SIG-M5 (cell line): ENCODE measurements at regions not wholly inside any gene's neighbourhood (a gene's known extent, or its start where the extent isn't known, plus 50 kb on each side); places are given as distances from the start of the nearest gene placed in this dataset.

Experiments used
- DNase-seq: peaks from one replicate; lab custom pipeline; 2025; lab: John Stamatoyannopoulos, UW

DNA sequence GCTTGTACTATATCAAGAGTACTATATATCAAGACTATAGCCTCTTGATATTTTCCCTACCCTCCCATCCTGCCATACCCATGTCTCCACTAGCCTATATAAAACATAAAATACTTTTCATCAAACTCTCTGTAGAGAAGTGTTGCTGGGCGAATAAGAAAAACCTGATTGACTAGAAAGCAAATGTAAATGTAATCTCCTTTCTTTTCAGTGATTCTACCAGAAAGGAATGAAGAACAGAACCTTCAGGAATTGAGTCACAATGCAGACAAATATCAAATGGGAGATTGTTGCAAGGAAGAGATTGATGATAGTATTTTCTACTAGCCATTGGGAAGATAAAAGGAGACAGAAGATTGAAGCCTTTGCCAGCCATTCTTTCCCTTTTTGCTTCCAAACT is 89.2 kb downstream of the KCNRG start:
- DNase-seq = no peak

DNA sequence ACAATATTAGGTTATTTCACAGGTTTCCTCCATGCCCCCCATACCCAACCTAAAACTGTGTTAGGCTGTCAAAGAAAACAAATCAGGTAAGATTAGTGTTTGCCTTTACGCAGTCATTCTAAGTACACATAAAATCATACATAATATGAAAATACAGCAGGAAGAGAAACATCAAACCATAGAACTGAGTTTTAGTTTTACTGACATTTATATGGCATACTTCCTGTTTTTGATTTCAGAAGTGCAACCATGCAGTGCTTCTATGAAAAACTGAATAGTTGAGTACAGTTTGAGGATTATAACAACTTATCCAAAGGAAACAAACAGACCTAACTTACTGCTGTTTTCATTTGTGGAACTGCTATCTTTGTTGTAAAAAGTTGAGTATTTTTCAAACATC is 91.3 kb downstream of the KCNRG start:
- DNase-seq = no peak

DNA sequence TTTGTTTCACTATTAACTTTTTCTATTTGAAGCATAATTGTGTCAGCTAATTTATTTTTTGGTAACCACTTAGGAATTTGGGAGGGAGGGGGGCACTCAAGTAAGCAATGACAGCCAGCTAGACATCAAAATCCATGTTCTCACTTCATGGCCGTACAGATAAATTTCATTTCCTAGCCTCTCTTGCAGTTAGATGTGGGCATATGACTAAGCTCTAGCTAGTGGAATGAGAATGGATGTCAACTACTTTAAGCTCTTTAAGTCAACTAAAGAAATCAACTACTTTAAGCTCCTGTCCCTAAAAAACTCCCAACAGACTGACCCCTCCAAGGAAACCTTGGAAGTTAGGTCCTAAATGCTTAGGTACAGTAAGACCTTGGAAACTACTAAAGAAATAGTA is 92.0 kb downstream of the KCNRG start:
- no peak for DNase-seq

DNA sequence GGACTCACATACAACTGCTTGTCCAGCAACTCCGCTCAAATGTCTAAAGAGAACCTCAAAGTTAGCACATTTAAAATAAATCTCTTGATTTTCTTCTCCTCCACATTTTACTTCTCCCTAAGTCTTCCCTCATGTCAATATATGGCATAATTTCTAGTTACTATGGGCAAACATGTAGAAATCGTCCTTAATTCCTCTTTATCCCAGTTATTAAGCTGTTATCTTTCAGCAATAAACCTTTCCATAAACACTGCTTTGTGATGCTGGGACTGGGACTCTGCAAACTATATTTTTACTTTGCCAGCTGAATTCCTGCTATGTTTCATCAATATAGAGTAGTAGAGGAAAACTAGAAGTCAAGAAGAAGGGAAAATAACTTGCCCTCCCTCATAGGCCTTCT is 99.7 kb downstream of the KCNRG start:
- DNase-seq = no peak

DNA sequence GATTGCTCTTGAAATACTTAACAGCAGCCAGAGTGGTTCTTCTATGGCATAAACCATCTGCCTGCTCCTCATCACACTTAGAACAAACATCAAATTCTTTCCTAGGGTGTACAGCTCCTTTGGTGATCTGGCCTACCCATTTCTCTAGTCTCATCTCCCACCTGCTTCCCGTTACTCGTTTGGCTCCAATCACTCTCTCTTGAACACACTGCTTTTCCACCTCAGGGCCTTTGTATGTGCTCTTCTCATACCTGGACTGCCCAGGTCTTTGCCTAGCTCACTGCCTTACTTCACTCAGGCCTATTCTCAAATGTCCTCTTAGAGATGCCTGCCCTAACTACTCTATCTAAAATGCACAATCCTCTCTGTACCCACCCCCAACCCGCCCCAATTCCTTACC is 100.5 kb downstream of the KCNRG start:
- no peak for DNase-seq

DNA sequence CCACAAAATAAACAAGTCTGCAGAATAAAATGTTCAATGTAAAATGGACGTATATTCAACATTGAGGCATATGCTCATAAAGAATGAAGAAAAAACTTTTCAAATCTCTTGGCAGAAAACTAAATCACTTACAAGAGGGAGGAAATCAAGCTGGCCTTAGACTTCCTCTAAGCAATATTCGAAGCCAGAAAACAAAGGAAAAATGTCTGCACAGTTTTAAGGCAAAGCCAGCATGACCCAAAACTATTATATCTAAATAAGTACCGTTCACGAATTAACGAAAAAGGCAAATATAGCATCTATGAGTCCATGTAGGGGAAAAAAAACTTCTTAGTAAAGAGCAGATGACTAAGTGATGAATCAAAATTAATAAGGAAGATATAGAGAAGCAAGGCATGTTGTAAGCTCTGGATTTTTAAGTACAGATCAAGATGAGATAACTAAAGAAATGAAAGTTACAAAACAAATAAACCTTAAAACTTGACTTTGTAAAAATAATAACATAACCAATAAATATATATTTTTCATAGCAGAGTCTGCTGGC is 101.3 kb downstream of the KCNRG start:
- peak; percentile 7 for DNase-seq

DNA sequence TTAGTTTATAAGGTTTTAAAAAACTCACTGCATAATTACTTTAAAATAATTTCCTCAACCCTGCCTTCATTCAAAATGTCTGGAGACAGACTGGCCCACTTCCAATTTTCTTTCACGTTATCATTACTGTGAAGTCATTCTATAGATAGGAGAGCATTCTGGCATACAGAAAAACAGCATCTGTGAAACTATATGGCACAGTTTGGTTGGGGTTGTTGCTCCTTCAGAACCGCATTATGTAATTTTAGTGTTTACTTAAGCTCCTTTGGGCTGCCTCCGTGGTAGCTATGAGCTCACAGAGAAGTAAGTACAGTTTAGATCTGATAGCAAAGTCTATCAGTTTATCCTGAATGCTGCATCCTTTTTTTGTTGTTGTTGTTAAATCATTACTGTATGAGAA is 104.3 kb downstream of the KCNRG start:
- peak; percentile 33 for DNase-seq

DNA sequence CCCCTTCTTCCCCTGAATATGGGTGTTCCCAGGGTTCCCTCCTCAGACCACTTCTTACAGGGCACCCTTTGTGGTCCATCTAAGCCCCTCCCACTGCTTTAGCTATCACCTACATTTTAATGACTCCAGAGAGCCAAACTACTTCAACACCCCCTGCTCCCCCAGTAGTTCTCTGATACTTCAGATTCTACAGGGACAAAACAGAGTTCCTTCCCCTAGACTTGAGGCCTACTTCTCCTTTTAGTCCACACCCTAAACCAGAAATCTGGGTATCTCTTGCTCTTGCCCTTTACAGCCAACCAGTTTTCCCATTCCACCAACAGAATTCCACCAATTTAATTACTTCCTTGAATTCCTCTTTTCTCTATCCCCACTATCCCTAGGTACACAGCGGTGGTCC is 107.2 kb downstream of the KCNRG start:
- DNase-seq = no peak

DNA sequence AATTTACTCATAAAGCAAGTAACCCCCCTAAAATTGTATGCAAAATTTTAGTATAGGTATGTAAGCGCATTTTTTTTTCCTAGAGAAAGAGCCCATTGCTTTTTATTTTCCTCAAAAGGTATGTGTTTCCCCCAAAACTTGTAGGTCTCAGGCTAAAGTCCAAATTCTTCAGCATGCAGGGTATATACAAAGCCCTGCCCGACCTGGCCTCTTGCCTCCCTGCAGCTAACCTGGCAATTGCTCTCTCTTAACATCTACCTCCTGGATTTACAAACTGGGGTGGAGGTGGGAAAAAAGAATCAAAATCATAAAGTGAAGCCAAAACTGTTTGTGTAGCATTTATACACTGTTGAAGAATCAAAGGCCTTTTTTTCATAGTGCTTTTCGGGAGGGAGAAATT is 107.8 kb downstream of the KCNRG start:
- DNase-seq = no peak

DNA sequence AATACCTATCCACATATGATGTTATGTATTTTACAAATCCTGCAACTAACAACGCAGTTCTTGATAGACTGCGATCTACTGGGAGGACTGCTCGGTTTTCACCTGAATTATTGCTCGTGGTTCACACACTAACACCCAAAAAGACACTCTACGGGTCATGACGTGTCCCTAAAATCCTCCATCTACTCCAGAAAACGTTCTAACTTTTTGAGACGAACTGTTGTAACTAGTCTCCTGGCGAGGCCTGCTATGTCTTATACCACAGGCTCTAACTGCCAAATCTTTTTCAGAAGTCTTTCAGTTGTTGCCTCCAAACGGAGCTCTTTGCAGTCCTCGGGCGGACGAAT is 108.2 kb downstream of the KCNRG start:
- no peak for DNase-seq

DNA sequence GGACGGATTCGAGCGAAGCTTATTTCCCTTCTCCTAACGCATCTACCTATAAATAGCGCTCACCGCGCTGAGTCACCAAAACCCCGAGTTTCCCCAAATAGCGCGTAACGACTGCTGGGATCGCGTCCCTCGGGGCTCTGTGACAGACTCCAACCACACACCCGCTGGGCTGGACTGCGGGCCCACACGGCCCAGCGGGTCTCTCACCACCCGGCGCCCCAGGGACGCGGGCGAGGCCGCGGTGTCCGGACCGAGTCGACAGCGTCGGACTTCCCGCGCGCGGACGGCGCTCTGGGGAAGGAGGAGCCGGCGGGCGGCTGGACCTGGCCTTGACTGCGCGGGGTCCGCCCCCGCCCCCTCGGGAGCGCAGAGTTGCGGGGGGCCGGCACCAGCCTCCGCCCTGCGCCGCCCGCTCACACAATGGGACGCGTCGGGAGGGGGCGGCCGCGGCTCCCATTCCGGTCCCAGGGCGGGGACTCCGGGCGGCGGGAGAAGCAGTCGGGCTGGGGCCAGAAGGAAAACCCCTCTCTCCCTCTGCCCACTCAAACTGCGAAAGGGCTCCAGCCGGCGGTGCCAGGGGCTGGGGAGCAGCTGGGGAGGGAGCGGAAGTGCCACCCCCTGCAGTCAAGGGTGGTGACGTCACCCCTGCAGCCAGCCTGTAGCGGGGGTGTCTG is 108.8 kb downstream of the KCNRG start:
- peak; percentile 79 for DNase-seq

DNA sequence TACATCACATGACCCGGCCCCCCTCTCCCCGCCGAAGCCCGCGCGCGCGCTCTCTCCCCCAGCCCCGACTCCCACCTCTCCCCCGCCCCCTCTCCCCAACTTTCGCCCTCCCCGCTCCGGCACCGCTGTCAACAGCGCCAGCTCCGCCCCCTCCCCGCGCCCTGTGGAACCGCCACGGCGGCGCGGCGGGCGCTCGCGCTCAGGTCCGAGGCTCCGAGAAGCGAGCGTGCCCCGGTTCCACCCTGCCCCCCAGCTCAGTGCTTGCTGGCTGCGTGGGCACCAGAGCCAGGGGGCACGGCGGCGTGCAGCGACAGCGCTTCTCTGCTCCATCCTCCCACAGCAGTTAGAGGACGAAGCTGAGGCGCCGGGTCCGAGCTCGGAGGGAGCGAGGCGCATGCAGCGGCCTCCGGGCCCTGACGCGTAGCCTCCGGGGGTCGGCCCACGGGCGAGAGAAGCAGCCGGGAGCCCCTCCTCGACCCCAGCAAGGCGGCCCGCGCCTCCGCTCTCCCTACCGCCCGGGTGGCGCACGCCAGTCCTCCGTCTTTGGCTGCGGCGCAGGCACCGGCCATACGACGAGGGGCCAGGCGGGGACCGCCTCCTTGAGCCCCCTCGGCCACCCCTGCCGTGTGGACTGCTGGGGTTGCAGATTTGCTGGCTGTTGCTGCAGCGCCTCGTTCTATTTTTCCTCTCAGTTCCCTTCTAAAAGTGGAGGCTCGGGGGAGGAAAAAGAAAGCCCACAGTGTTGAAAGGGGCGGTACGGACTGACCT is 109.5 kb downstream of the KCNRG start:
- DNase-seq = no peak

DNA sequence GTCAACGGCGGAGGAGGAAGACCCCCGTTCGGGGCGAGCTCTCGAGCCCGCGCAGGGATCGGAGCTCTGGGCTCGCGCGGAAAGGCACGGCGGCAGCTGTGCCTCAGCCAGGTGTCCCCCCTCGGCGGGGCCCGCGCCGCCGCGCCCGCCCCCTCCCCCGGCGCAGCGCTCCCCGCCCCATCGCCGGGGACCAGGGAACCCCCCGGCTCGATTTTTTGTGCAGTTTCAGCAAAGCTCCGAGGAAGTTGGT is 110.0 kb downstream of the KCNRG start:
- DNase-seq = no peak

DNA sequence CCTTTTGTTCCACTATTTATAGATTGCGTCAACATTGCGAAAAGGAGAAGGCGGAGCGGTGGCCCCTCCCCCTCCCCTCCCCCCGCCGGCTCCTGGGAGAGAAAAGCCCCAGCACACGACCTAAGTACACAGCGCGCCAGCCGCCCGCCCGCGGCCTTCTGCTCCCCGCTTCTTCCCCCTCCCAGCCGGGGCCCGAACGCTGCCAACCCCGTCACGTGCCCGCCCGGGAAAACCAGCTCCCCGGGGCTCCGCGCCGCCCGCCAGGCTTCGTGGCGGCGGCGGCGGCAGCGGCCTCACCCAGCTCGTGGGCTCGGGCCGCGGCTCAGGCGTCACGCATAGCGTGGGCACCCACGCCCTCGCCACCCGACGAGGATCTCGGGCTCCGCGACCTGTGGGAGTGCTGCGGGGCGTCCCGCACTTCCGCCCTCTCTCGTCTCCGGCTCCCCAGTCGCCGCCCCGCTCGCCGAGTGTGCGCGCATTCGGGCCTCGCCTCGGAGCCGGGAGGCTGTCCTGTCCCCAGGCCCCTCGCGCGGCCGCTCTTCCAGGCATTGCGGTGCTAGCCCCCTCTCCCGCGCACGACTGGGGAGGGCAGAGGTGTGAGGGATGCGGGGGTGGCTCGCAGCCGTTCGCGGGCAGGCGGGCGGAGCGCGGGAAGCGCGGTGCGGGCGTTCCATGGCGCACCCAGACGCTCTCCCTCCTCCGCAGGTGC is 110.5 kb downstream of the KCNRG start:
- peak; percentile 72 for DNase-seq

DNA sequence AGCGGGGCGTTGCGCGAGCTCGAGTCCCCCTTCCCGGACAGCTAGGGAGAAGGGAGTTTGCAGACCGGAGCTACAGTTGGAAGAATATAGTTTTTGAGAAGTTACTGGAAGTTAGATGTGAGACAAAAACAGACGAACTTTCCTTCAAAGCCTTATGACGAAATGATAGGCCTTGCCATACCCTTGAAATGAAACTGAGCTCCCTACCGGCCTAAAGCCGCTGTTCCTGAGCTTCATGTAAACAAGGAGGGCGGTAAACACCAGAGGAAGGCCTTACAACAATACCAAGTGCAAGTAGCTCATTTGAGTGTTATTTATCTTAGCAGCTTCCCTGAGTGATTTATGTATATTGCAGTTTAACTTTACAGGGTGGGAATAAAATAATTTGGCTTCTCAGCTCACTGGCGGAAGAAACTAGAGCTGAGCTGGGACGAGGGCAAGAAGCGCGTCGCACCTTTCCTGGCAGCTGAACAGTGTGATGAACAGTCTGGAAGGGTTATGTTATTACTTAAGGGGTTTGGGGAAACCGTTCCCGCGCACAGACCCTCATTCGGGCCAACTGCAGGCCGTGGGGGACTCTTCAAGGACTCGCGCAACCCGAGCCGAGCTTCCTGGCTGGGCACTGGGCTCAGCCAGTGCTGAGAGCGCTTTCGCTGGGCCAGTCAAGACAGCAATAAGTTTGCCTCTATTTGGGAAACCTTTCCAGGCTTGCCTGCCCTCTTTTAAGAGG is 111.2 kb downstream of the KCNRG start:
- peak; percentile 10 for DNase-seq

DNA sequence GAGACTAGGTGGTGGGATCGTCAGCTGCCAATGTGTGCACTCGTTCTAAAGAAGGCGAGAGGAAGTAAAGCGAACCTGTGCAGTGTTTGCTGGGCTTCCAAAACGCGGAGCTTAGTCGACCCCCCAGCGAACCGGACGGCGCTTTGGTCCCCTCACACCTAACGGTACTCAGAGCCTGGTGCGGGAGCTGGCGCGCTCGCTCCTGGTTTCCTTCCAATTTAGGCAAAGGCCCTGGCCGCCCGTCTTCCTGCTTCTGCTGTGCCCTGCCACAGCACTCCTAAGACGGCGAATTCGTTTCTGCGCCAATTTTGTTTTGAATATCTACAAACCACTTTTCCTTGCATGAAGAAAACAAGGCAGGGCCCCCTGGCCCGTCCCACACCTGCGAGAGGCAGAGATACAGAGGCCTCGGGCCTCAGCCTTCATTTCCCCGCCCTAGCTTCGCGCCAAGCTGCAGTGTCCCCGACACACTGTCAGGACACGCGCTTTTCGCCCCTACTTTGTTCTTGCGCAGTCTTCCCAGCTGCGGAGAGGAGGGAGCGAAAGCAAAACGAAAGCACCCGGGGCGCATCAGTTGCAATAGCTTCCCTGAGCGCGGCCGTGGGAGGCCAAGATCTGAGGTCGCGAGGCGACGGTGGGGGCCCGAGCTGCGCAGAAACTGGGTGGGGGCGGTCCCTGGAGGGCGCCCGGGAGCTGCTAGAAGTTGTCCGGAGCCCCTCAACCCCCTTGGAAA is 111.9 kb downstream of the KCNRG start:
- no peak for DNase-seq

DNA sequence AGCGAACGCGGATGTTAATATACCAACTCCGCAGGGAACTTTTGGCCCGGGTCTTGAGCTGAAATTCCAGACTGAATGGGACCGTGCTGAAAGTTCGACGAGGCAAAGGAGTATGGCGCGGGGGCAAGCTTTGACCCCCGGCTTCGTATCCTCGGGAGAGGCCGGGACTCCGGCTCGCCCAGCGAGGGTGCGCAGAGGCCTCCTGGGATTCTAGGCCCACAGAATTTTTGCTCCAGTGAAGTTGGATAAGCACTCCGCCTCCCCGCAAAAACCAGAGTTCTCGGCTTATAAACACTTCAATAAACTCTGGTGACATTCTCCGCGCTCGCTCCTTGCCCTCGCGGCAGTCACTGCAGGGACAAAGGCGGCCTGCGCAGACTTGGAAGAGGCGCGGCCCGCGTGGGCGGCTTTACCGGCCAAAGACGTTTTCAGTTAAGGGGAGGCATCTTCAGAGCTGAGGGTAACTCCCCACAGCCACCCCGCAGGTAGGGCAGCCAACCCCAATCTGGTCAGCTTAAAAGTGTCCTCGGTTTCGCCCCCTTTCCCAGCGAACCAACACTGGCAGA is 112.6 kb downstream of the KCNRG start:
- no peak for DNase-seq

DNA sequence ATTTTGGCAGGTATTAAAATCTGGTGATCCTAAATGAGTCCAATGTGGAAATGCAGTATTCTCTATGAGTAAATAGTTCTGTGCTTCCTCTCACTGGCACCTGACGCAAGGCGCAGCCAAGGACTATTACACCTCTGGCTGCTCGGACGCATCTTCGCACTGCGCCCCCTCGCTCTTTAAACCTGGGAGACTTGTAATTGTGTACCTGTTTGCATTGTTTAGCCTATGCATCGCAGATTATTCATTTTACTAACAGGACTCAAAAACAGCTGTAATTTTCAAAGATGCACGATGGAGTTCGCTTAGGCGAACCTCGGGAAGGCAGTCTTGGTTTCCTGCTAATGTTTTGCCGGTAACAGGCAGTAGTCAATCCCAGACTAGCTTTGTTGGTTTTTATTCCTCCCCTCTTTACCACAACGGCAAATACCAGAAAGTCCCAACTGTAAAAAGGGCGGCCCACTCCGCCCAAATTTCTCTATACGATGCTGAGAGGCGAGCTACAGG is 113.2 kb downstream of the KCNRG start:
- DNase-seq = no peak

DNA sequence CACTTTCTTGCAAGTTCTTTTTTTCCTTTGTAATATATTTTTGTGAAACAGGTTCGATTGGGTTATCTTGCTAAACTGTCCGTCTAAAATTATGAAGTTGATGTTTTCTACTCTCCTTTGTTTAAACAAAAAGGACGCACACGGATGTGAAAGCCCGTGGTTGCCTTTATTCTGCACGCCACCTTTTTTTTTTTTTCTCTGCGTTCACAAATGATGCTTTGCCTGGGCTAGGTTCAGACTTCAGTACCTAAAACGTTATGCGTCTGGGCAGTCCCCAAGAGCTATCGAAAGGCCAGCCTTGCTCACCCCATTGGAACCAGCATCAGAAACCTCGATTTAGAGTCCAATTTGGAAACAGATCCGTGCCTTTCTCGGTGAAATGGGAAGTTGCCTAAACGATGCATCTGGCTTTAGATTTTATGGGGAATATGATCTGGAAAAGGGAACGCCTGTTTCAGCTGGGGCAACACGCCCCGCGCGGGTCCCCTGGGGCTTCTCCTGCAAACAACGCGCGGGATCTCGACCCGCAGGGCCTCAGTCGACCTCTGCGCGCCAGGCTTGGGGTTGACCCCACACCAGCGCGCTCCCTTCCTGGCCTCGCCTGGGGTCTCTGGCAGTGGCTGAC is 113.9 kb downstream of the KCNRG start:
- no peak for DNase-seq

DNA sequence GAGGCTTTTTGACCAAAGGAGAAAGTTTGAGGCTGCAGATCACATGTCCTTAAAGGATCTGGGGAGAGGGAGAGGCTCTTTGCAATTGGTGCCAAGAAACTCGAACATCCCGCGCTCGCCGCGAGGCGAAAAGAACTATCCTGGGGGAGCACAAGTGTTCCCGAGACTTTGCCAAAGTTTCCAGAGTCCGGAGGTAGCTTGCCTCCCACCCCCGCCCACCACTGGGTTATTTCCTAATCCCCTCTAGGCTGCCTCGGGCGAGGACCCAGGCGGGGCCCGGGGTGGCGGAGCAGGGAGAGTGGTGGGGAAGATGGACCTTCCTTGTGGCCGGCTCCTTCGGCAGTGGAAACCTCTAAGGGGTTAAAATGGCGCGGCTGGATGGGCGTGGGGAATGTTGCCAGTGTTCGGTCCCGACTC is 114.5 kb downstream of the KCNRG start:
- DNase-seq = no peak
